Chondrocyte (in vitro differentiated cells): ENCODE measurements at regions not wholly inside any gene's neighbourhood (a gene's known extent, or its start where the extent isn't known, plus 50 kb on each side); places are given as distances from the start of the nearest gene placed in this dataset.

Experiments used
- DNase-seq: peaks from one replicate; pipeline ENCODE4 v3.0.0; 2021; ENCODE audit warnings: mixed read lengths, low spot score
- H3K27ac Mint-ChIP-seq: one replicate; pipeline ENCODE4 v1.8.0; 2021; ENCODE audit warnings: mild to moderate bottlenecking, moderate library complexity, mixed read lengths; ENCODE audit not compliant: unreplicated experiment
- H3K27me3 Mint-ChIP-seq: 2 replicates; pipeline ENCODE4 v1.8.0; 2021; ENCODE audit warnings: low read depth, mixed read lengths
- H3K36me3 Mint-ChIP-seq: 2 replicates; pipeline ENCODE4 v1.8.0; 2021; ENCODE audit warnings: low read depth, mixed read lengths
- H3K4me1 Mint-ChIP-seq: 2 replicates; pipeline ENCODE4 v1.8.0; 2021; ENCODE audit warnings: low read depth, mild to moderate bottlenecking, mixed read lengths
- H3K4me3 Mint-ChIP-seq: one replicate; pipeline ENCODE4 v1.8.0; 2021; ENCODE audit warnings: mild to moderate bottlenecking, moderate library complexity, mixed read lengths; ENCODE audit not compliant: unreplicated experiment
- H3K9me3 Mint-ChIP-seq: 2 replicates; pipeline ENCODE4 v1.8.0; 2021; ENCODE audit warnings: low read depth, mixed read lengths
- CTCF ChIP-seq: fragments of 200-600 bp; sonication (generic); IDR thresholded peaks from 2 replicates; pipeline ENCODE4 v1.5.0; 2021; ENCODE audit warnings: antibody characterized with exemption, mild to moderate bottlenecking, moderate library complexity

GRCh38 chr22:27046603-27047002, 389.2 kb downstream of the MIAT start:
- no peak for TF ChIP-seq CTCF
- H3K4me1 Mint-ChIP-seq: peaks cover 16% of the 10 kb centered on the region

GRCh38 chr22:27050771-27051170, 393.4 kb downstream of the MIAT start:
- no peak for DNase-seq
- H3K4me3 Mint-ChIP-seq: no peak overlapping the region
- H3K36me3 Mint-ChIP-seq: no peaks in the 10 kb centered on the region
- no peaks in the 10 kb centered on the region for H3K9me3 Mint-ChIP-seq
- no peak for TF ChIP-seq CTCF
- H3K27ac Mint-ChIP-seq: no peak overlapping the region
- no peaks in the 10 kb centered on the region for H3K27me3 Mint-ChIP-seq
- H3K4me1 Mint-ChIP-seq: peaks cover 4% of the 10 kb centered on the region

More at GRCh38 chr22:27046603-27047002, 389.2 kb downstream of the MIAT start:
- DNase-seq: no peak
- no peaks in the 10 kb centered on the region for H3K27me3 Mint-ChIP-seq
- H3K36me3 Mint-ChIP-seq: no peaks in the 10 kb centered on the region
- no peaks in the 10 kb centered on the region for H3K9me3 Mint-ChIP-seq
- H3K27ac Mint-ChIP-seq: no peak overlapping the region
- H3K4me3 Mint-ChIP-seq: no peak overlapping the region

- Mint-ChIP-seq H3K27me3 (no peaks in the 10 kb centered on the region), H3K4me3 (no peak overlapping the region), H3K27ac (no peak overlapping the region), H3K9me3 (no peaks in the 10 kb centered on the region), H3K4me1 (no peaks in the 10 kb centered on the region), H3K36me3 (no peaks in the 10 kb centered on the region)
- TF ChIP-seq CTCF: no peak
- no peak for DNase-seq
Observed at GRCh38 chr22:27051407-27051806, 394.0 kb downstream of the MIAT start.

- Mint-ChIP-seq H3K27me3 (no peaks in the 10 kb centered on the region), H3K4me1 (no peaks in the 10 kb centered on the region), H3K4me3 (no peak overlapping the region), H3K36me3 (no peaks in the 10 kb centered on the region), H3K27ac (no peak overlapping the region), H3K9me3 (no peaks in the 10 kb centered on the region)
- no peak for DNase-seq
- TF ChIP-seq CTCF: no peak
Observed at GRCh38 chr22:27057717-27058116, 400.3 kb downstream of the MIAT start.

- Mint-ChIP-seq H3K27ac (no peak overlapping the region), H3K4me1 (peaks cover 7% of the 10 kb centered on the region), H3K4me3 (no peak overlapping the region), H3K27me3 (no peaks in the 10 kb centered on the region), H3K36me3 (no peaks in the 10 kb centered on the region), H3K9me3 (no peaks in the 10 kb centered on the region)
- no peak for TF ChIP-seq CTCF
- no peak for DNase-seq
Observed at GRCh38 chr22:27060190-27060589, 402.8 kb downstream of the MIAT start.
